HepG2 (cell line): ENCODE measurements at regions not wholly inside any gene's neighbourhood (a gene's known extent, or its start where the extent isn't known, plus 50 kb on each side); places are given as distances from the start of the nearest gene placed in this dataset.

Experiments
- ATAC-seq: fragments of 200-7000 bp; cut with Tn5 transposase; 3 replicates; pipeline ENCODE4 v1.9.1; 2020; ENCODE audit warnings: mild to moderate bottlenecking, moderate library complexity
- BruUV-seq: library from RNA; stranded (reverse); fragments of 400-500 nt; replicated peaks from 2 replicates; lab custom pipeline; 2021; lab: Mats Ljungman, UMichigan
- CTCF ChIA-PET: fragments of 300-600 bp; formaldehyde crosslinking; extraction: SDS; loops from one replicate; lab custom pipeline; 2021; ENCODE audit warnings: low total read pairs, inconsistent platforms, low intra/inter-chr PET ratio; lab: Yijun Ruan, JAX
- POLR2A ChIA-PET: fragments of 350-600 bp; sonication (Branson Sonifier 250); formaldehyde crosslinking; loops from one replicate; lab custom pipeline; 2020; ENCODE audit warnings: antibody characterized with exemption, inconsistent platforms; lab: Yijun Ruan, JAX
- DNase-seq: peaks from one replicate; pipeline ENCODE4 v3.0.0-alpha.2; 2015; ENCODE audit warnings: low spot score
- FAIRE-seq: peaks from 3 replicates; lab custom pipeline; 2011; peaks lifted over from hg19 to GRCh38; lab: Jason Lieb, UNC
- H2AFZ ChIP-seq: one replicate; pipeline ENCODE4 v1.6.1; 2011; ENCODE audit warnings: low read length, inconsistent platforms
- H3K27ac ChIP-seq: fragments of 300-600 bp; 3 replicates; pipeline ENCODE4 v1.8.0; 2011; ENCODE audit warnings: mixed run types, mild to moderate bottlenecking, mixed read lengths, low read length, inconsistent platforms; ENCODE audit not compliant: insufficient read depth; ENCODE audit errors: extremely low read length
- H3K27me3 ChIP-seq, 2 experiments: fragments of 200-600 bp in 1 of 2; 2 replicates in 1 of 2; 3 replicates in 1 of 2; pipeline versions ENCODE4 v1.6.0 to v1.8.0; 2011; ENCODE audit warnings: low read length in 2 of 2, mild to moderate bottlenecking in 2 of 2, moderate library complexity in 2 of 2, inconsistent platforms in 1 of 2; ENCODE audit not compliant: insufficient read depth in 2 of 2, control insufficient read depth in 1 of 2
- H3K36me3 ChIP-seq, 2 experiments: fragments of 200-600 bp in 1 of 2; replicated peaks in 1 of 2; 2 replicates in 1 of 2; 3 replicates in 1 of 2; pipeline versions ENCODE4 v1.5.1 to v1.8.0; 2011; ENCODE audit warnings: low read length in 2 of 2, inconsistent platforms in 1 of 2; ENCODE audit not compliant: insufficient read depth in 2 of 2, control insufficient read depth in 1 of 2
- H3K4me1 ChIP-seq: 2 replicates; pipeline ENCODE4 v1.5.1; 2012; ENCODE audit warnings: low read length, inconsistent platforms; ENCODE audit not compliant: insufficient read depth
- H3K4me2 ChIP-seq: 2 replicates; pipeline ENCODE4 v1.6.0; 2011; ENCODE audit warnings: low read depth, low read length, inconsistent platforms
- H3K4me3 ChIP-seq, 3 experiments: fragments of 200-600 bp in 1 of 3; sonication (generic), shearing (Covaris generic) in 1 of 3; replicated peaks in 1 of 3; 2 replicates each; pipeline ENCODE4 v1.5.1; 2011 to 2016; ENCODE audit warnings: low read length in 3 of 3, inconsistent platforms in 2 of 3, low read depth in 2 of 3, mild to moderate bottlenecking in 2 of 3, control low read depth in 1 of 3, mixed read lengths in 1 of 3; ENCODE audit not compliant: insufficient read depth in 1 of 3
- H3K79me2 ChIP-seq: one replicate; pipeline ENCODE4 v1.6.1; 2011; ENCODE audit warnings: low read length, inconsistent platforms; ENCODE audit not compliant: insufficient read depth
- H3K9ac ChIP-seq: 2 replicates; pipeline ENCODE4 v1.6.0; 2011; ENCODE audit warnings: mild to moderate bottlenecking, low read depth, low read length, inconsistent platforms; ENCODE audit not compliant: insufficient read depth
- H3K9me3 ChIP-seq: 2 replicates; pipeline ENCODE4 v1.5.1; 2012; ENCODE audit warnings: mild to moderate bottlenecking, low read length
- H4K20me1 ChIP-seq: 2 replicates; pipeline ENCODE4 v1.6.0; 2011; ENCODE audit warnings: inconsistent platforms, mild to moderate bottlenecking, low read length, moderate library complexity; ENCODE audit not compliant: insufficient read depth
- CC2D1A ChIP-seq: sonication (generic); formaldehyde crosslinking; IDR thresholded peaks from 2 replicates; pipeline ENCODE4 v1.8.1; 2023; ENCODE audit warnings: mild to moderate bottlenecking, missing genetic modification reagents
- GABPA ChIP-seq, 2 experiments: IDR thresholded peaks; 2 replicates each; pipeline ENCODE4 v1.6.1; 2011 to 2016; ENCODE audit warnings: low read depth in 2 of 2, low read length in 1 of 2, missing biosample characterization in 1 of 2, missing genetic modification characterization in 1 of 2
- NBN ChIP-seq: fragments of 450-650 bp; conservative IDR thresholded peaks from 2 replicates; pipeline ENCODE4 v1.6.1; 2017
- WGBS: methylation state at CpG from one replicate; pipeline ENCODE4 v1.1.6; 2017; ENCODE audit warnings: low lambda C conversion rate; 5-methylcytosine and 5-hydroxymethylcytosine counted together
- in situ Hi-C: cut with HindIII; loops from 2 replicates; pipeline ENCODE4 v1.10.0; 2017; ENCODE audit warnings: low pct_unique_long_range_greater_than_20kb; ENCODE audit not compliant: extremely low pct_ligation_motif_present
- intact Hi-C: fragments of 100-400 bp; cut with micrococcal nuclease; formaldehyde crosslinking; loops from one replicate; pipeline ENCODE4 v1.10.0; 2022; ENCODE audit not compliant: unreplicated experiment
- TF ChIP-seq, protein P1 (sequence below): IDR thresholded peaks from 2 replicates; pipeline ENCODE4 v1.6.1; 2016; ENCODE audit warnings: missing compliant biosample characterization, missing genetic modification reagents, borderline replicate concordance
- TF ChIP-seq, protein P2 (sequence below): sonication (generic); formaldehyde crosslinking; IDR thresholded peaks from 2 replicates; pipeline ENCODE4 v1.9.0; 2021; ENCODE audit warnings: missing genetic modification reagents, borderline replicate concordance

DNA sequence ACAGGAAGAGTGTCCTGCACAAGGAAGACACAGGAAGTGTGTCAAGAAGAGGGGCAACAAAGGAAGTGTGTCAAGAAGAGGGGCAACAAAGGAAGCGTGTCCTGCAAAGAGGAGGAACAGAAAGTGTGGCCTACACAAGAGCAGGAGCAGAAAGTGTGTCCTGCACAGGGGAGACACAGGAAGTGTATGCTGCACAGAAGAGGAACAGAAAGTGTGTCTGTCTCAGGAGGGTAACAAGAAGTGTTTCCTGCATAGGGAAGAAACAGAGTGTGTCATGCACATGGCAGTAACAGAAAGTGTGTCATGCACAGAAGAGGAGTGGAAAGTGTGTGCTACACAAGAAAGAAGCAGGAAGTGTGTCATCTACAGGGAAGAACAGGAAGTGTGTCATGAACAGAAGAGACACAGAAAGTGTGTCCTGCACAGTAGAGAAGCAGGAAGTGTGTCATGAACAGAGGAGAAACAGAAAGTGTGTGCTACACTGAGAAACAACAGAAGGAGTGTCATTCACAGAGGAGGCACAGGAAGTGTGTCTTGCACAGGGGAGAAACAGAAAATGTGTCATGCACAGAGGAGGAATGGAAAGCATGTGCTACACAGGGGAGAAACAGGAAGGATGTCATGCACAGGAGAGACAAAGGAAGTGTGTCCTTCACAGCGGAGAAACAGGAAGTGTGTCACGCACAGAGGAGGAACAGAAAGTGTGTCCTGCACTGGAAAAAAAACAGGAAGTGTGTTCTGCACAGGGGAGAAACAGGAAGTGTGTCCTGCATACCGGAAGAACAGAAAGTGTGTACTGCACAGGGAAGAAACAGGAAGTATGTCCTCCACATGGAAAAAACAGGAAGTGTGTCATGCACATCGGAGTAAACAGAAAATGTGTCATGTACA is 526.4 kb upstream of the PRKX start:
- FAIRE-seq = no peak
- WGBS = 0% methylated on average over 5 of the region's 5 CpGs

More for the DNA sequence above, 526.4 kb upstream of the PRKX start:
- Histone ChIP-seq H3K9me3 (peaks cover 19% of the 10 kb centered on the region), H3K27ac (no peak overlapping the region), H2AFZ (peak overlapping the region; percentile 15), H3K36me3 (no peaks in the 10 kb centered on the region), H3K79me2 (no peaks in the 10 kb centered on the region), H3K4me3 (no peak overlapping the region)
- POLR2A ChIA-PET = no interaction called here
- intact Hi-C loops = no loop called here
- no peak for DNase-seq
- TF ChIP-seq NBN = no peak
- peak; percentile 24; the same call in 1 of the 2 replicates for TF ChIP-seq GABPA (IDR thresholded peaks at IDR 0.05; ENCODE audit: low read depth, low read length)
- no peak for TF ChIP-seq GABPA (CRISPR knock-in tag; IDR thresholded peaks at IDR 0.05; ENCODE audit: low read depth)
- no peak for TF ChIP-seq CC2D1A (CRISPR knock-in tag)
- TF ChIP-seq, protein P1, sequence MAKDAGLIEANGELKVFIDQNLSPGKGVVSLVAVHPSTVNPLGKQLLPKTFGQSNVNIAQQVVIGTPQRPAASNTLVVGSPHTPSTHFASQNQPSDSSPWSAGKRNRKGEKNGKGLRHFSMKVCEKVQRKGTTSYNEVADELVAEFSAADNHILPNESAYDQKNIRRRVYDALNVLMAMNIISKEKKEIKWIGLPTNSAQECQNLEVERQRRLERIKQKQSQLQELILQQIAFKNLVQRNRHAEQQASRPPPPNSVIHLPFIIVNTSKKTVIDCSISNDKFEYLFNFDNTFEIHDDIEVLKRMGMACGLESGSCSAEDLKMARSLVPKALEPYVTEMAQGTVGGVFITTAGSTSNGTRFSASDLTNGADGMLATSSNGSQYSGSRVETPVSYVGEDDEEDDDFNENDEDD = no peak
- TF ChIP-seq, protein P2, sequence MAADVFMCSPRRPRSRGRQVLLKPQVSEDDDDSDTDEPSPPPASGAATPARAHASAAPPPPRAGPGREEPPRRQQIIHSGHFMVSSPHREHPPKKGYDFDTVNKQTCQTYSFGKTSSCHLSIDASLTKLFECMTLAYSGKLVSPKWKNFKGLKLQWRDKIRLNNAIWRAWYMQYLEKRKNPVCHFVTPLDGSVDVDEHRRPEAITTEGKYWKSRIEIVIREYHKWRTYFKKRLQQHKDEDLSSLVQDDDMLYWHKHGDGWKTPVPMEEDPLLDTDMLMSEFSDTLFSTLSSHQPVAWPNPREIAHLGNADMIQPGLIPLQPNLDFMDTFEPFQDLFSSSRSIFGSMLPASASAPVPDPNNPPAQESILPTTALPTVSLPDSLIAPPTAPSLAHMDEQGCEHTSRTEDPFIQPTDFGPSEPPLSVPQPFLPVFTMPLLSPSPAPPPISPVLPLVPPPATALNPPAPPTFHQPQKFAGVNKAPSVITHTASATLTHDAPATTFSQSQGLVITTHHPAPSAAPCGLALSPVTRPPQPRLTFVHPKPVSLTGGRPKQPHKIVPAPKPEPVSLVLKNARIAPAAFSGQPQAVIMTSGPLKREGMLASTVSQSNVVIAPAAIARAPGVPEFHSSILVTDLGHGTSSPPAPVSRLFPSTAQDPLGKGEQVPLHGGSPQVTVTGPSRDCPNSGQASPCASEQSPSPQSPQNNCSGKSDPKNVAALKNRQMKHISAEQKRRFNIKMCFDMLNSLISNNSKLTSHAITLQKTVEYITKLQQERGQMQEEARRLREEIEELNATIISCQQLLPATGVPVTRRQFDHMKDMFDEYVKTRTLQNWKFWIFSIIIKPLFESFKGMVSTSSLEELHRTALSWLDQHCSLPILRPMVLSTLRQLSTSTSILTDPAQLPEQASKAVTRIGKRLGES = no peak
- TF ChIP-seq, all 625 proteins: peak for 1
- ATAC-seq = no peak
- no peaks in the 10 kb centered on the region for H4K20me1 ChIP-seq
- no peaks in the 10 kb centered on the region for H3K4me1 ChIP-seq
- CTCF ChIA-PET = no interaction called here
- no peak overlapping the region for H3K9ac ChIP-seq
- H3K27me3 ChIP-seq = no peaks in the 10 kb centered on the region
- in situ Hi-C loops = no loop called here
- BruUV-seq = no TSS peak
- no peak overlapping the region; the same call in 1 of the 2 replicates for H3K4me2 ChIP-seq
